DMS114 treated with DMSO at 0.1 percent for 48 hours (cell line): ENCODE measurements at regions not wholly inside any gene's neighbourhood (a gene's known extent, or its start where the extent isn't known, plus 50 kb on each side); places are given as distances from the start of the nearest gene placed in this dataset.
"Not testable (repeated sequence)": the region's sequence is repeated elsewhere in the genome, so short reads cannot be mapped to it uniquely, and the experiment has no call there.

Experiments
- DNase-seq: peaks from one replicate; lab custom pipeline; 2025; ENCODE audit not compliant: unreplicated experiment; lab: John Stamatoyannopoulos, UW

- DNase-seq: no peak
These were observed 136.9 kb upstream of the FREM1 start for GRCh38 chr9:15047028-15047551.

GRCh38 chr9:15033316-15033715 lies 123.1 kb upstream of the FREM1 start:
- no peak for DNase-seq

- DNase-seq: no peak
These were observed 122.6 kb upstream of the FREM1 start for GRCh38 chr9:15032860-15033259.

GRCh38 chr9:15021146-15021545 lies 110.9 kb upstream of the FREM1 start:
- no peak for DNase-seq

GRCh38 chr9:15018096-15018637 lies 107.9 kb upstream of the FREM1 start:
- no peak for DNase-seq

GRCh38 chr9:15010581-15010980 lies 100.4 kb upstream of the FREM1 start:
- DNase-seq: no peak

- DNase-seq: no peak
These were observed 97.5 kb upstream of the FREM1 start for GRCh38 chr9:15007698-15008097.

GRCh38 chr9:14994738-14995137 lies 84.5 kb upstream of the FREM1 start:
- no peak for DNase-seq

GRCh38 chr9:14993901-14994554 lies 83.8 kb upstream of the FREM1 start:
- no peak for DNase-seq

- peak; percentile 75 for DNase-seq
These were observed 83.0 kb upstream of the FREM1 start for GRCh38 chr9:14993061-14993800.

GRCh38 chr9:14992516-14992915 lies 82.3 kb upstream of the FREM1 start:
- no peak for DNase-seq

- no peak for DNase-seq
These were observed 81.9 kb upstream of the FREM1 start for GRCh38 chr9:14992081-14992480.

GRCh38 chr9:14990647-14991046 lies 80.4 kb upstream of the FREM1 start:
- not testable (repeated sequence) for DNase-seq

- no peak for DNase-seq
These were observed 79.6 kb upstream of the FREM1 start for GRCh38 chr9:14989811-14990210.

- DNase-seq: not testable (repeated sequence)
These were observed 79.1 kb upstream of the FREM1 start for GRCh38 chr9:14989336-14989735.

GRCh38 chr9:14987858-14988257 lies 77.6 kb upstream of the FREM1 start:
- no peak for DNase-seq

- DNase-seq: no peak
These were observed 75.2 kb upstream of the FREM1 start for GRCh38 chr9:14985419-14985818.

- DNase-seq: no peak
These were observed 73.4 kb upstream of the FREM1 start for GRCh38 chr9:14983599-14983998.

GRCh38 chr9:14981291-14981950 lies 71.2 kb upstream of the FREM1 start:
- DNase-seq: no peak

GRCh38 chr9:14978022-14979000 lies 68.1 kb upstream of the FREM1 start:
- DNase-seq: no peak
